NK-92 treated with Interleukin-12 subunit alpha and Interleukin-12 subunit beta, amount 100 ng/mL, for 24 hours (cell line): ENCODE measurements at regions not wholly inside any gene's neighbourhood (a gene's known extent, or its start where the extent isn't known, plus 50 kb on each side); places are given as distances from the start of the nearest gene placed in this dataset.
"Not testable (repeated sequence)": the region's sequence is repeated elsewhere in the genome, so short reads cannot be mapped to it uniquely, and the experiment has no call there.

Experiments used
- DNase-seq: peaks from one replicate; lab custom pipeline; 2025; lab: John Stamatoyannopoulos, UW

GRCh38 chr13:112145551-112146360 is 78.8 kb downstream of the SOX1 start:
- no peak for DNase-seq

GRCh38 chr13:112150352-112150751 is 83.4 kb downstream of the SOX1 start:
- DNase-seq = no peak

GRCh38 chr13:112152846-112153245 is 85.9 kb downstream of the SOX1 start:
- DNase-seq = no peak

GRCh38 chr13:112153364-112153763 is 86.4 kb downstream of the SOX1 start:
- no peak for DNase-seq

GRCh38 chr13:112153846-112154245 is 86.9 kb downstream of the SOX1 start:
- no peak for DNase-seq

GRCh38 chr13:112154301-112155060 is 87.5 kb downstream of the SOX1 start:
- DNase-seq = no peak

GRCh38 chr13:112158961-112159360 is 92.0 kb downstream of the SOX1 start:
- DNase-seq = no peak

GRCh38 chr13:112159575-112160547 is 92.9 kb downstream of the SOX1 start:
- DNase-seq = no peak

- DNase-seq = no peak
Measured at GRCh38 chr13:112160558-112160957, 93.6 kb downstream of the SOX1 start.

- DNase-seq = no peak
Measured at GRCh38 chr13:112161521-112162301, 94.8 kb downstream of the SOX1 start.

GRCh38 chr13:112163691-112164660 is 97.0 kb downstream of the SOX1 start:
- DNase-seq = not testable (repeated sequence)

- no peak for DNase-seq
Measured at GRCh38 chr13:112165712-112166111, 98.8 kb downstream of the SOX1 start.

- no peak for DNase-seq
Measured at GRCh38 chr13:112168761-112169160, 101.8 kb downstream of the SOX1 start.

GRCh38 chr13:112169941-112170822 is 103.2 kb downstream of the SOX1 start:
- no peak for DNase-seq

- DNase-seq = no peak
Measured at GRCh38 chr13:112170823-112171569, 104.0 kb downstream of the SOX1 start.

GRCh38 chr13:112171570-112171965 is 104.6 kb downstream of the SOX1 start:
- no peak for DNase-seq

GRCh38 chr13:112172017-112172416 is 105.1 kb downstream of the SOX1 start:
- DNase-seq = no peak

GRCh38 chr13:112172641-112173251 is 105.8 kb downstream of the SOX1 start:
- no peak for DNase-seq
